ENCODE measurements at regions not wholly inside any gene's neighbourhood (a gene's known extent, or its start where the extent isn't known, plus 50 kb on each side); places are given as distances from the start of the nearest gene placed in this dataset.

DNA sequence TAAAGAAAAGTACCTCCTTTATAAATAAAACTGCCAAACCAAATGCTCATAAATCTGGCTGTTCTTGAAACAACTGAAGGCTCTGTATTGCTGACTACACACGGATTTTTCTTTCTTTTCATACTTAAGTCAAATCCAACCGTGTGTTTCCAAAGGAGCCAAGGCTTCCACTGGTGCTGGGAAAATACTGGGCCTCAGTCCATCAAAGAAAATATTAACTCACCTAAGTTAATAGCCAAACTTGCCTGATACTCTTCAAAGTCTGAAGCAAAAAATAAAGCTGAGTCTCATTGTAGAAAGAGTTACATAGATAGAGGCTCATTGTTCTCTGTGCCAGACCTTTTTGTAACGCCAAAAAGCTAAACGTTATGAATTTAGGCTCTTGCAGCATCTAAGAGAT is 350.4 kb upstream of the CDH9 start:
- DNase-seq (ENCODE audit: low read depth in 4 of 4, low spot score in 2 of 4) = peak in 1 of 4 donors; percentile 3

DNA sequence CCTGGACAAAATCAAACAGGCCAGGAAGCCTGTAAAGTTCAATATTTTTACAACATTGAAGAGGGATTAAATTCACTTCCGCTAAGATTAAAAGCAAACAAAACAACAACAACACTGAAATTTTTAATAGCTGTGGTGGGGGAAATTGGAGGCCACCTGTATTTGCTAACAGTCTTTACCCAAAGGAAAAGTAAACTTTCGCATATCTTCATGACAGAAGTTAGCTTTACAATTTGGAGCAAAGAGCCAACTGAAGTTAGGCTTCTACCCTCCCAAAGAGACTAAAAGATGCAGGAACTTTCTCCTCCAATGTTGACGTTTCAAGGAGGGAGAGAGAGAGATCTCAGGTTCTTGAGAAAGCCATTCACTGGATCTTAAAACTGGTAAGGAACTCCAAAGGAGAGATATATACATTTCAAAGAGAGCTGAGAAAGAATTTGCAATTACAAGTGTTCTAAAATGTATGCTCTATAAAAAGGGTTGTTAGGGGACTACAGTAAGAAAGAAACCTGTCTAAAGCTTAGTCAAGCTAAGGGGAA is 349.2 kb upstream of the CDH9 start:
- no peak for DNase-seq (ENCODE audit: low read depth in 4 of 4, low spot score in 2 of 4)

DNA sequence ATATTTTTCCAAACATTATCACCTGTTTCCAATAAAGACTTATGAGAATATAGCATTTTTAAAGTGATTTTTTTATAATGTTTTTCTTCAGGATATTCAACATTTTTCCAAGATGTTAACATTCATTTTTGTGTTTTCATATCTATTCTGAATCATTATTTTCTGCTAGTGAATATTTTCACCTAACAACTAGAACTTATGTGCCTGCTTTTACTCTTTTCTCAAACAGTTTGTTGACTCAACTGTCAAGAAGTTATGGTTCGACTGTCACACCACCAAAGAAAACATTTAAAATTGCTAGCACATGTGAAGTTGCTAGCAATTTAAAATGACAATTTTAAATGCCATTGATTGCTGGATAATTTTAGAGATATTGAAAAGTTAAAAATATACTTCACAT is 343.3 kb upstream of the CDH9 start:
- DNase-seq (ENCODE audit: low read depth in 4 of 4, low spot score in 2 of 4) = no peak

DNA sequence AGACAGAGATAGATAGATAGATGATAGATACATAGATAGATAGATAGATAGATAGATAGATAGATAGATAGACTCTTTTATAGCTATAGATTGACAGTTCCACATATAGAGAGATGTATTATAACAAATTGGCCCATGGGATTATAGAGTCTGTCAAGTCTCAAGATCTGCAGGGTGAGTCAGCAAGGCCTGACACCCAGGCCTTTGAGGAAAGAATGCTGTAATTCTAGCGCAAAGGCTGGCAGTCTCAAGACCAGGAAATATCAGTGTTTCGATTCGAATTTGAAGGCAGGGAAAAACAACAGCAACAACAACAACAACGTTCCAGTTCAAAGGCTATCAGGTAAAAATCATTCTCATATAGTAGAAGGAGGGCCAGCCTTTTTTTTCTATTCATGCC is 339.2 kb upstream of the CDH9 start:
- no peak for DNase-seq (ENCODE audit: low read depth in 4 of 4, low spot score in 2 of 4)

DNA sequence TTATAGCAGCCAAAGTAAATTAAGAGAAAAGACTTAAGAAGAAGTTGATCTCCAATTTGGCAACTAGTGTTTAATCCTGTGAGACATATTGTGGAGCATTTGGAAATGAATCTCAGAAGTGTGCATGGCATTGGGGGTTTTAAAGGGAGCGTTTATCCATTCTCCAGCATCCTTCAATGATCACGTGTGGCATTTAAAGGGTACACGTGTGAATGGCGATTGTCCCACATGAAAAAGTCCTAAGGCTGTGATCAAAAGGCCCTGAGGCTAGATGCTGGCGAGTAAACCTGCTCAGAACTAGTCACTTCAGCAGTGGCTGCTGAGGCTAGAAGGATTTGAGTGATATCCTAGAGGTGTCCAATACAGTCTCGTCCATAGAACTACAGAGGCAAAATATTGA is 315.6 kb upstream of the CDH9 start:
- DNase-seq (ENCODE audit: low read depth in 4 of 4, low spot score in 2 of 4) = no peak

DNA sequence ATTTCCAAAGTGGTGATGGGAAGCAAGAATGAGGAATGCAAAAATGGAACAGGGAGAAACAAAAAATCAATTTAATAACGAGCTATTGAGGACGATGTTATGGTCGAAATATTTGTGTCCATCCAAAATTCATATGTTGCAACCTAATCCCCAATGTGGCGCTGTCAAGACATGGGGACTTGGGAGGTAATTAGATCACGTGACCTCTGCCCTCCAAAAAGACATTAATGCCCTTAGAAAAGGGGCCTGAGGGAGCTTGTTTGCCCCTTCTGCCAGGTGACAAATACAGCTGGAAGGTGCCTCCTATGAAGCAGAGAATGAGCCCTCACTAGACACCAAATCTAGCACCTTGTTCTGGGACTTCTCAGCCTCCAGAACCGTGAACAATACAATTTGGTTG is 315.2 kb upstream of the CDH9 start:
- DNase-seq (ENCODE audit: low read depth in 4 of 4, low spot score in 2 of 4) = no peak

DNA sequence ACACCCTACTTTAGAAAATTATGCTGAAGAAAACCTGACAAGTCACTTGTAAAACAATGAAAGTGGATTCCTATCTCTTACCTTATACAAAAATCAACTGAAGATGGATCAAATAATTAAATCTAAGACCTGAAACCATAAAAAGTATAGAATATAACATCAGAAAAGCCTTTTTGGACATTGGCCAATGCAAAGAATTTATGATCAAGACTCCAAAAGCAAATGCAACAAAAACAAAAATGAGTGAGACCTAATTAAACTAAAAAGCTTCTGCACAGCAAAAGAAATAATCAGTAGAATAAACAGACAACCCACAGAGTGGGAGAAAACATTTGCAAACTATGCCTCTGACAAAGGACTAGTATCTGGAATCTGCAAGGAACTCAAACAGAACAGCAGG is 303.0 kb upstream of the CDH9 start:
- DNase-seq (ENCODE audit: low read depth in 4 of 4, low spot score in 2 of 4) = peak in 2 of 4 donors; percentile 1 to 10

DNA sequence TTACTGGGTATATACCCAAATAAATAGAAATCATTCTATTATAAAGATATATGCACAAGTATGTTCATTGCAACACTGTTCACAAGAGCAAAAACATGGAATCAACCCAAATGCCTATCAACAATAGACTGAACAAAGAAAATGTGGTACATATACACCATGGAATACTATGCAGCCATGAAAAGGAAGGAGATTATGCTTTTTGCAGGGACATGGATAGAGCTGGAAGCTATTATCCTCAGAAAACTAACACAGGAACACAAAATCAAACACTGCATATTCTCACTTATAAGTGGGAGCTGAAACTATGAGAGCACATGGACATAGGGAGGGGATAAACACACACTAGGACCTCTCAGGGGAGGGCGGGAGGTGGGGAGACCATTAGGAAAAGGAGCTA is 298.4 kb upstream of the CDH9 start:
- no peak for DNase-seq (ENCODE audit: low read depth in 4 of 4, low spot score in 2 of 4)

DNA sequence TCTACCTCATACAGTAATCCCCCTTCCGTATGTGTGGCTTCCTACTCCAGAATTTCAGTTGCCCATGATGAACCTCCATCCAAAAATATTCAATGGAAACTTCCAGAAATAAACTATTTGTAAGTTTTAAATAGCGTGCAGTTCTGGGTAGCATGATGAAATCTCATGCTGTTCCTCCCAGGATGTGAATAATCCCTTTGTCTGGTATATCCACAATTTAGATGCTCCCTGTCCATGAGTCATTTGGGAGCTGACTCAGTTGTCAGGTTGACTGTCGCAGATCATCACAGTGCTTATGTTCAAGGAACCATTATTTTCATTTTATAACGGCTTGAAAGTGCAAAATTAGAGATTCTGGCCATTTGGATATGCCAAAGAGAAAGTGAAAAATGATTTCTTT is 290.1 kb upstream of the CDH9 start:
- DNase-seq (ENCODE audit: low read depth in 4 of 4, low spot score in 2 of 4) = no peak

DNA sequence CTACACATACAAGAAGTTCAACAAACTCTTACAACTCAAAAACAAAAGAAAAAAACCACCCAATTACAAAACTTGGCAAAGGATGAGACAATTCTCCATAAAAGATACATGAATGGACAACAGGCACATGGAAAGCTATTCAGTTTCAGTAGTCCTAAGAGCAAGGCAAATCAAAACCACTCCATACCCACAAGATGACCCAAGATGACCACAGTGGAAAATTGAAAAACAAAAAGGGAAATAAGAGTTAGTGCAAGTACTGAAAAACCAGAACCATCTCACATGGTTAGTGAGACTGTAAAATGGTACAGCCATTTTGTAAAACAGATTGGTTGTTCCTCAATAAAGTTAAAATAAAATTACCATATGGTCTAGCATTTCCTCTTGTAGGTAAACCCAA is 287.1 kb upstream of the CDH9 start:
- DNase-seq (ENCODE audit: low read depth in 4 of 4, low spot score in 2 of 4) = no peak

DNA sequence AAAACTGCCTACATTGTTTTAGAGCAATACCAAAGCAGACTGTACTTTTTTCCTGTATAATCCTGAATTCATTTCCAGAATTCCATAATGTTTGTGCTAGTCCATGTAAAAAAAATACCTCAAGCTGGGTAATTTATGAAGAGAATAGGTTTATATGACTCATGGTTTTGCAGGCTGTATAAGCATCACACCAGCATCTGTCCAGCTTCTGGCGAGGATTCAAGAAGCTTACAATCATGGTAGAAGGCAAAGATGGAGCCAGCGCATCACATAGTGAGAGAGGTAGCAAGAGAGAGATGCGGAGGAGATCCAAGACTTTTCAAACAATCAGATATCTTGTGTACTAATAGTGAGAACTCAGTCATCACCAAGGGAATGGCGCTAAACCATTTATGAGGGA is 280.3 kb upstream of the CDH9 start:
- no peak for DNase-seq (ENCODE audit: low read depth in 4 of 4, low spot score in 2 of 4)

DNA sequence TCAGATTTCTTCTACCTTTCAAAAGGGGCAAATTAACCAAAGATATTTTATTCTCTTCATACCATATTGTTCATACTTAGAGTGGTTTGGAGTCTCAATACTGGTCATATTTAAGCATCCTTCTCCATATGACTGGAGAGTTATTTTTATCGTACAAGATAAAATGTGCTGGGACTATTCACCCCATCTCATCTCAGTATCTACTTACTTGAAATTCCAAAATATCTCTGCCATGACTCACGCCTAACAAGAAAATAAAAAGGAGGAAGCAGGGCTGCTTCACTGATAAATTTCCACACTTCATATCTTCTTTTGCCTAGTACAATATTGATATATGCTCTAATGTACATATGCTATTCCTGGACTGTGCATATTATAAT is 277.9 kb upstream of the CDH9 start:
- no peak for DNase-seq (ENCODE audit: low read depth in 4 of 4, low spot score in 2 of 4)

DNA sequence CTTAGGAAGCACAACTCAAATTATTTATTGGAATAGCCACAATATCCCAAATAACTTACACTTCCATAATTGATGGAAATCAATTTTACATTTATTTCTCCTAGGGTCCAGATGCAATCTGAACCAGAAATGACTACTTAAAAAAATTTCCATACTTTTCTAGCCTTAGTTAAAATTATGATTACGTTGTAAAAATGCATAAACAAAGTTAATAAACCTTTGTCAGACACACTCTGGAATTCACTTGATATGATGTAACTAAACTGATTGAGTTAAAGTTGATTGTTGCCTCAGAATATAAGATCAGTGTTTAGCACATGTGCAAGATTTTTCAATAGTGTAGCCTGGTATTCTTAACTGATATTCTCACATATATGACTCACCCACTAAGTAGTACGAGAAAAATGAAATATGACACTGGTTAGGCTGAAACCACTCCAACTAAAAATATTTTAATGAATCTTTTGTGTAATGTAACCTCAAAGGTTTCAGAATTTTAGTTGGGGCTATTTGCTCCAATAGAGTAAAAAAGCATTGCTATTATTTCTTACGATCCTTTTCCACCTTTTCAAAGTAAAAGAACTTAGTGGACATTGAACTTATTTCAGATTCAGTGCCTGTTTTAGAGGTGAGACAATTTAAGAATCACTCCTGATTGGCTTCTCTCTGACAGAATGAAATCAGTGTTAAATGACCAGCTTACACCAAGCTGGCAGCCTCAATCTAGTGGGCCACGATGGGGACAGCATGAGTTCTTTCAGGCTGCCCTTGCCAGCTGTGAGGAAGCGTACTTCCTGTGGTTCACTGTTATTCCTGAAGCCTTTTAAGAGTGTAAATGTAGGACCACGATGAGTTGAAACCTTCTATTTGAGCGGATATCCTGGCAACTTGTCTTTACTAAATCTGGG is 277.2 kb upstream of the CDH9 start:
- DNase-seq (ENCODE audit: low read depth in 4 of 4, low spot score in 2 of 4) = no peak

DNA sequence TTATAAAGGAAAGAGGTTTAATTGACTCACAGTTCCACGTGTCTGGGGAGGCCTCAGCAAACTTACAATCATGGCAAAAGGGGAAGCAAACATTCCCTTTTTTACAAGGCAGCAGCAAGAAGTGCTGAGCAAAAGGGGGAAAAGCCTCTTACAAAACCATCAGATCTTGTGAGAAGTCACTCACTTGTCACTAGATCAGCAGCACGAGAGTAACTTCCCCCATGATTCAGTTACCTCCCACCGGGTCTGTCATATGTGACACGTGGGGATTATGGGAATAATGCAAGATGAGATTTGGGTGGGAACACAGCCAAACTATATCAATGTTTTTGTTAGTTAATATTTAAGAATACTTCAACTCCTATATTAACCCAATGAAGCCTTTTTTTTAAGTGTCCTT is 275.2 kb upstream of the CDH9 start:
- no peak for DNase-seq (ENCODE audit: low read depth in 4 of 4, low spot score in 2 of 4)

DNA sequence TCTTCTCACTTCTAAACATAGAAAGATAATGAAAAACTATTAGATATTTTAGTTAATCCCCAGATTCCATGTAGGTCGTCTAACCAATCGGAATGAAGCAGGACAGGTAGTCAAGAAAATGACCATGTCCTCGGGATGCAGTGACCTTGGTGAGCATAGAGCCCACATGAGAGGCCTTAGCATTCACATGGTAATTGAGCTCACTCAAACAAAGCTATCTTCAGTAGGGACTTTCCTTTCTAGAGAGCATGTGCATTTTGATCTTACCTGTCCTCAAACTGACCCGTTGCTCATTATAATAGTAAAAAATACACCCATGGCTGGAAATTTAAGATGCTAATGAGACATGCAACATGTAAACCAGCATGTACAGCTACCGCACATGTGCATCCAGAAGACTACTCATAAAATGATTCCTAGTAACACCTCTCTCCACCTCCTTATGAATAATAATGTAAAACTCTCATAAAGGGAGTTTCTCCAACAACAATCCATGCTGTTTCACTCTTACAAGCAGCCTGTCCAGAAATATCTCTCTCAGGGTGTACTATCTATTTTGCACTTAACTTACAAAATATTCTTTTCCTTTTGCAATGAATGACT is 274.0 kb upstream of the CDH9 start:
- DNase-seq (ENCODE audit: low read depth in 4 of 4, low spot score in 2 of 4) = no peak

DNA sequence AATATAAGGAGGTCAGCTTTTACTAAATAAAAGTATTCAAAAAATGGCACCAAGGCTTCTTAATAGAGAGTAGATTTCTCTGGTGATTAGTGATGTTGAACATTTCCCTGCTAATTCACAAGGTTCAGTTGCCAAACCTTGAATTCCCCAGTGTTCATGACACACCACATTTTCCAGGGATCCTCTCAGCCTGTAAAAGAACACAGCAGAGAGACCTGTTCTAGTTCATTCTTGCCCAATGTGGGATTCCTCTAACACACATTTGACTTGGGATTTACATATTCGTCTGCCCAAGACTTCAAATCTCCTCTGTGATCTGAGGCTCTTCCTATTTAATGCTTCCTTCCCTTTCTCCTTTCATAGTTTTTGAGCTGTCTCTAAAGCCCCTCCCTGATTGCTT is 273.2 kb upstream of the CDH9 start:
- DNase-seq (ENCODE audit: low read depth in 4 of 4, low spot score in 2 of 4) = no peak

DNA sequence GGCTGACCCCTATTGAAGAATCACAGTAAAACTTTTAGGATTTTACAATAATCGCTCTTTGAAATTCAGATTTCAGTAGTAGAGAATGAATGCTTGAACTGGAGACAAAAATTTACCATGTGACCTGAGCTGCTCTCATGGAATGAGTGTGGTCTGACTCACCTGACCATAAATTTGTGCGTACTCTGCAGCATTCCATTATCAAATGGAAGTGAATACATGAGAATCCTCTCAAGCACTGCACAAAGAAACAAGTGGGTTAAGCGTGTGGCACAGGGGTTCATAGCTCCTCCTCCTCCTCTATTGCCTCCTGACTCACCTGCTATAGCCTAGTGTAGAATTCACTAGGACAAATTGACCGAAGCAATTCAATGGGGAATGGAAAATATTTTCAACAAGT is 269.8 kb upstream of the CDH9 start:
- no peak for DNase-seq (ENCODE audit: low read depth in 4 of 4, low spot score in 2 of 4)

DNA sequence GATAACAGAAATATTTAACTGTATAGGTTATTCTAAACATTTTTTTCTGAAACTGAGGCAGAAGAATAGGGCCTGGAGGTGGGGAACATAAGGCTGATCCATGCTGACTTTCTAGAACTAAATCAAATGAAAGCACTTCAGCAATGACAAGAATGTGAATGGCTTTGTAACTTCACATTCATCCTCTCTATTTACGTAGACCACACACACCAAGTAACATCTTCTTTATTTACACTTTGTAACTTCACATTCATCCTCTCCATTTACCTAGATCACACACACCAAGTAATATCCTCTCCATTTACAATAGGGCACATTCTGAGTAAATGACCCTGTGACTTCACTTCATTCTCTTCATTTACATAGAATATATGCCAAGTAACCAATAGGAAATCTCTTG is 251.8 kb upstream of the CDH9 start:
- no peak for DNase-seq (ENCODE audit: low read depth in 4 of 4, low spot score in 2 of 4)

DNA sequence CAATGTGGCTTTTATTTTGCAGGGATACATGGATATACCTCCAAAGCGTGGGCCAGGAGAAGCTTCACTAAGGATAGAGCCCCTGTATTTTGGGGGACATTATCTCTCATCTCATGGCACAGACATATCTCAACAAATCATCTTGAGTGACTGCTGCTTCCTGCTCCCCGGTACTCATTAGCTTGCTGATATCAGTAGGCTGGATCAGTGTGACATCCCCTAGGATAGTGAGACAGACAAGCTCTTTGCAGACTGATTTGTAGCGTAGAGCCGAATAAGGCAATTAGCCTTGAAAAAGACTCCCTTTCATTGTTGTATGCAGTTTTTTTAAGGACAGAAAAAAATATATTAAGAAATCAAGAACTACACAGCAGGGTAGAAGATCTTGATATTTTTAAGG is 237.7 kb upstream of the CDH9 start:
- no peak for DNase-seq (ENCODE audit: low read depth in 4 of 4, low spot score in 2 of 4)

DNA sequence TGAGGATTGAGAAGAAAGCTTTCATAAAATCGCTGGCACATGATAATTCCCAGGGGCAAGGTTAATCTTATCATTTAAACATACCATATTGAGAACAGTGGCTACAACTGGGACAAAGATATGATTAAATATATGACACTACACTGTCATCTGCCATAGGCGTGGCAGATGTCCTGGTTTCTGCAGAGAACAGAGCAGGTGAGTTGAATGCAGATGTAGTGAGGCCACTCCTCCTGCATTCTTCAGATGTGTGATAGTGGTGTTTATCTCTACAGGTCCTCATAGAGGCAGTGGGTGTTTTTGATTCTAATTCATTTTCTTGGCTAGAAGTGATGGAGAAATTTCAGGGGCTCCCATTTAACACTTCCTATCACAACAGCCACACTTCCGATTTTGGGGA is 237.0 kb upstream of the CDH9 start:
- DNase-seq (ENCODE audit: low read depth in 4 of 4, low spot score in 2 of 4) = no peak

DNA sequence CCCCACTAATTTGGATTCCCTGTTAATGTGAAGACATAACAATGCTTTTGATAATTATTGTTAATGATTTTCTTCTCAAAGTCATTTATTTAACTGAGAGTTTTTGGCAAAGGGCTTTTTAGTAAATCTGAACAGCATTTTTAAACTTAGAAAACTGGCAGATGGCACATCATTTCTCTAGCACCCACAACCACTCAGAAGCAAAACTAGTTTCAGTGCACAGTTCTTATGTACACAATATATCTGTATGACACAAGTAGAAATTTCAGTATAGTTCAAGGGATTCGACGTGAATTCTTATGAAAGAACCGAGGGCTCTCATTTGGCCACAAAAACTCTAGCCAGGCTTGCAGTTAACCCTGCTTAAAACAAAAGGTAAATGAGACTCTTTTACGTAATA is 231.4 kb upstream of the CDH9 start:
- DNase-seq (ENCODE audit: low read depth in 4 of 4, low spot score in 2 of 4) = no peak

DNA sequence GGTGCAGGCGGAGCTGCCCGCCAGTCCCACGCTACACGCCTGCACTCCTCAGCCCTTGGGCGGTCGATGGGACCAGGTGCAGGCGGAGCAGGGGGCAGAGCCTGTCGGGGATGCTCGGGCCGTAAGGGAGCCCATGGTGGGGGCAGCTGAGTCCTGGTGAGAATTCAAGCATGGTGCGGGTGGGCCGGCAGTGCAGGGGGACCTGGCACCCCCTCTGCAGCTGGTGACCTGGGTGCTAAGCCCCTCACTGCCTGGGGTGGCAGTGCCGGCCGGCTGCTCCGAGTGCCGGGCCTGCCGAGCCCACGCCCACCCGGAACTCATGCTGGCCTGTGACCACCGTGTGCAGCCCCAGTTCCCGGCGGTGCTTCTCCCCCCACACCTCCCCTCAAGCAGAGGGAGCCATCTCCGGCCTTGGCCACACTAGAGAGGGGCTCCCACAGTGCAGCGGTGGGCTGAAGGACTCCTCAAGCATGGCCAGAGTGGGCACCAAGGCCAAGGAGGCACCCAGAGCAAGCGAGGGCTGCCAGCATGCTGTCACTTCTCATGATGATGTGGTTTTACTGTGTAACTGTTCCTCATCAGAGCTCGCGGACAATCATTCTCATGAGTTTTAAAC is 228.9 kb upstream of the CDH9 start:
- no peak for DNase-seq (ENCODE audit: low read depth in 4 of 4, low spot score in 2 of 4)

Data from left renal cortex interstitium (tissue), 4 donors.